Activated naive CD8-positive, alpha-beta T cell treated with anti-CD3 and anti-CD28 coated beads, Interleukin-2, amount 50 U/mL, for 16 hours (primary cell): ENCODE measurements at regions not wholly inside any gene's neighbourhood (a gene's known extent, or its start where the extent isn't known, plus 50 kb on each side); places are given as distances from the start of the nearest gene placed in this dataset.
"Not testable (repeated sequence)": the region's sequence is repeated elsewhere in the genome, so short reads cannot be mapped to it uniquely, and the experiment has no call there.

Source experiments
- DNase-seq: peaks from one replicate; pipeline ENCODE4 v3.0.0-alpha.2; 2020; ENCODE audit warnings: low read depth, low spot score

- DNase-seq: no peak
These were observed 196.3 kb upstream of the LMCD1 start for GRCh38 chr3:8305371-8305770.

GRCh38 chr3:8307545-8308110 is 194.0 kb upstream of the LMCD1 start:
- no peak for DNase-seq

DNA sequence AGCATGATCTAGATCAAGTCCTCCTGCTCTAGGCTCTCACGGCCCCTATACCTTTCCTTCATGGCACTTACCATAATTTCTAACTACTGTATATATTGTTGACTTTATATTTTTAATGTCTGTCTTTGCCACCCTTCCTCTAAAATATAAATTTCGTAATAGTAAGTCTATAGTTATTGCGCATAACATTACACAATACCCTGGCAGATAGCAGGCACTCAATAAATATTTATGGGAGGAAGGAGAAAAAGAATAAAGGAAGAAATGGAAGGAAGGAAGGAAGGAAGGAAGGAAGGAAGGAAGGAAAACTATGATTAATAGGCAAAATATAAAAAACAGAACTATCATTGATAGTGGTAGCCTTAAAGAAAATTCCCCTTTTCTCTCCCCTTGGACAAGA is 190.3 kb upstream of the LMCD1 start:
- DNase-seq: no peak

DNA sequence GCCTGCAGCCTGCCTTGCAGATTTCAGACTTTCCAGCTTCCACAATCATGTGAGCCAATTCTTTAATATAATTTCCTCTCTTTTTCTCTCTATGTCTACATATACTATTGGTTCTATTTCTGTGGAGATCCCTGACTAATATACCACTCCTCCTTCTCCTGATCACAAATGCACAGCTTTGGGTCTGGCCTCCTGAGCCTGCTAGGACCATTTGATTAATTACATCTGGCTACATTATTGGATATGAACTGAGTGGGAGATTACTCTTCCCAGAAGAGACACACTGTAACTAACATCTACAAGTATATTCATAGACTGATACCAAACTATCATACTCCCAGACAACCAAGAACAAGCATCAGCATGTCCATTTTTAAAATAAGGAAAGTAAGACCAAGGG is 188.9 kb upstream of the LMCD1 start:
- DNase-seq: no peak

DNA sequence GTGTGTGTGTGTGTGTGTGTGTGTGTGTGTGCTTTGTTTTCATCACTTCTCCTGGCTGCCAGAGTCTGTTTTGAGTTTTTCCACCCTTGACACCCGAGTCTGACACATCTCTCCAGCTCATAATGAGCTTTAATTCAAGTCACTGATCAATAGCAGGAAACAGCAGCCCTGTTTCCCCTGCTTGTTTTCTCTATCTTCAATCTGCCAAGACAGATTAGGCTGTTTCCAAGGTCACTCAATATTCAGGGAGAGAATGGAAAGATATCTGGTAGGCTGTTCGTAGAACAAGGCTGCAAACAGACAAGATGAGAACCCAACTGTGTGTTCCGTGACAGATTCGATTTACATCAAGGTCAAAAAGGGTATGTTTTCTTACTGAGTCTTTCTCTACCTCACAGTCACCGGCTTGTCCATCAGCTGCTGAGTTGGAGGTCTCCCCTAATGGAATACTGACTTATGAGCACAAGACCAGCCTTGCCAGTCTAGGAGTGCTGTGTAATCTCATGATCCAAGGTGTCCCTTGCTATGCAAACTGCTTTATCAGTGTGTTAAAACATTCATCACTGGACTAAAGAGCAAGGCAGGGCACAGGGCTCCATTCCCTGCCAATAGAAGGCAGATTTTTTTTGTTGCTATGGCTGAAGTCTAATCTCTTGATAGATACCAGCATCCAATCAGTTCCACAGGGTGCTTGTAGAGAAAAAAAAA is 187.9 kb upstream of the LMCD1 start:
- no peak for DNase-seq

DNA sequence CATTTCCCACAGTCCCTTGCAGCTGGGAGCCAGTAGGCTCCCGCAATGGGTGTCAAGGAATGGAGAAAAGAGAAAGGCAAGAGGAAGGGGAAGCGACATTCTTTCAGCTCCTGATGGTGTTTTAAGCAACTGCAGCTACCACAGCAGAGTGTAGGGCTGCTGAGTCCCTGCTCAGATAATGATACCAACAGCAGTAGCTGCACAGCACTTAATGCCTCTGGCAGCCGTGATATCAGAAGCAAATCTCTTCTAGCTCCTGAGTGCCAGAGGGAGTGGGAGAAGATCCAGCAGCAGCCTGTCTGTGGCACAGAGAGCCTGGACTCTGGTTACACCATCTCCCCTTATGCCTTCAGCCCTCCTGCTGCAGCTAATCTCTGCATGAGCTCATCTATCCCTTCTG is 186.1 kb upstream of the LMCD1 start:
- DNase-seq: not testable (repeated sequence)

GRCh38 chr3:8317661-8318649 is 183.7 kb upstream of the LMCD1 start:
- DNase-seq: no peak

DNA sequence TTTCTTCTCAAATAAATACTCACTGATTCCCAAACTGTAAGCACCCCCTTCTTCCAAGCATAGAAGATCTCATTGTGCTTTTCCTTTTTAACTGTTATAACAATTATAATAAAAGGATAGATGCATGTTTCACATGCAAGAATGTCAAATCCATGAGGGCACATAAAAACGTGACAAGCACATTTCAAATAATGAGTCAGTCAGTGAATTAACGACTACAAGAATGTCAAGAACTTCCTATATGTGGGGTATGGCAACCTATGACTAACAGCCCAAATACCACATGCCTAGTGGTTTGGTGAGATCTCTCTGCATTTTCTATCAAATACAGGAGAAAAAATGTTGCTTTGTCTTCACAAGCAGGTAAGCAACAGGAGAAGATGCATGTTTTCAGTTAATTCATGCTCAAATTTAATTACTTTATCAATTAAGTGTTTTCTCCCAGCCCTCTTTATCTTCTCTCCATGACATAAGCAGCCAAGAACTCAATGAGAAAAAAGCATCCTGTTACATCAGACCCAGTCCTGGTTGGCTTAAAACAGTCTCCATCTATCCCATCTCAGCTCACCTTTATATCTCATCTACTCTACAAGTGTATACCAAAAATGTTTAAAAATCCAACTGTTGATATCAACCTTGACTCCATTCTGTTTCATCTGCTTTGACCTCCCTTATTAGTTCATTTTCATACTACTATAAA is 181.5 kb upstream of the LMCD1 start:
- DNase-seq: no peak

DNA sequence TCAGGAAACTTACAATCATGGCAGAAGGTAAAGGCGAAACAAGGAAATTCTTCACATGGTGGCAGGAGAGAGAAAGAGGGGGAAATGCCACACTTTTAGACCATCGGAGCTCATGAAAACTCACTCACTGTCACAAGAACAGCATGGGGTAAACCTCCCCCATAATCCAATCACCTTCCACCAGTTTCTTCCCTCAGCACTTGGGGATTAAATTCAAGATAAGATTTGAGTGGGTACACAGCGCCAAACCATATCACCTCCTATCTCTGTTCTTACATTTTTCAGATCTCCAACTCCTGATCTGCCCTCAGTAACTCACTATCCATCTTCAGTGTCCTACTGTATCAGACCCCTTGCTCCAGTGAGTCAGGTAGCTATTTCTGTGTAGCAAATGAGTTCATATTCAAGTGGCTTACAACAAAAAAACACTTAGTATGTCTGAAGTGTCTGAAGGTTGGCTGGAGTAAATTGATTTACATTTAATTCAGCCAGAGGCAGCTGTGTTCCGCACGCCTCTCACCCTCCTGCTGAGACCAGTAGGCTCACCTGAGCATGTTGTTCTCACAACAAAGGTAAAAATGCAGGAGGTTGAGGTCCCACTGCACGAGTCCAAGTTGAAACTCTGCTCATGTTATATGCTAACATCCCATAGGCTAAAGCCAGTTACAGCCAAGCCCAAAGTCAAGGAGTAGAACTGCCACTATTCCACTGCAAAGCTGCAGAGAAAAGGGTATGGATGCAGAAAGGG is 180.7 kb upstream of the LMCD1 start:
- no peak for DNase-seq

DNA sequence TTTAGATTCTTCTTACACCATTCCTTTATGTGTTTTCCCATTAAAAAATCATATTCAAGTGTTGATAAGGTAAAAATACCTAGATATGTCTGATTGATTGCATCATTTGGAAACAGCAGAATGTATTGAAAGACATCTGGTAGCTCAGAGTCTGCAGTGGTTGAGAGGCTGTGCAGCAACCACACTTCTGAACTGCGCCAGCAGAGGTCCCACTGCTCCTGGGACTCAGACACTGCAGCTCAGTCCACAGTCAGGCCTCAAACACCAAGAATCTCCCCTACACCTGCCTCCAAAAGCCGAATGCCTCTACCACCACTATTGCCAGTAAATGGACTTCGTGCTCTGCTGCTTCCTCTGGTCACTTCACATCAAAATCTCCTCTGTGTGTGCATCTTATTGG is 176.9 kb upstream of the LMCD1 start:
- DNase-seq: no peak

DNA sequence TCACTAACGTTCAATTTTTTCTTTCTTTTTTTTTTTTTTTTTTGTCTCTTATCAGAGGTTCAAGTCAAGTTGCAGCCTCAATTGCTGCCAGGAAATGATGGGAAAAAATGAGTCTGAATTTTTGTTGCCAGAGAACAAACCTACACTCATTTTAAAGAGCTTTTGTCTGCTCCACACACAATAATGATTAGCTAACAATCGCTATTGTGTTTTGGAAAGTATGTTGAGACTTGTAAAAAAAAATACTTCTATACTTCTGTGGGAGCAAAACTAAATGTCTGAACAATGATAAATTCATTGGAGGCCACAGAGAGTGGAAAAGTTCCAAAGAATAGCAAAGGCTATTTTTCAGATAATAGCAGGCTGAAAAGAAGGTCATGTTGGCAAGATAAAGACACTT is 176.3 kb upstream of the LMCD1 start:
- no peak for DNase-seq

- DNase-seq: not testable (repeated sequence)
These were observed 175.8 kb upstream of the LMCD1 start for GRCh38 chr3:8325833-8326232.

- no peak for DNase-seq
These were observed 173.9 kb upstream of the LMCD1 start for GRCh38 chr3:8327739-8328138.

DNA sequence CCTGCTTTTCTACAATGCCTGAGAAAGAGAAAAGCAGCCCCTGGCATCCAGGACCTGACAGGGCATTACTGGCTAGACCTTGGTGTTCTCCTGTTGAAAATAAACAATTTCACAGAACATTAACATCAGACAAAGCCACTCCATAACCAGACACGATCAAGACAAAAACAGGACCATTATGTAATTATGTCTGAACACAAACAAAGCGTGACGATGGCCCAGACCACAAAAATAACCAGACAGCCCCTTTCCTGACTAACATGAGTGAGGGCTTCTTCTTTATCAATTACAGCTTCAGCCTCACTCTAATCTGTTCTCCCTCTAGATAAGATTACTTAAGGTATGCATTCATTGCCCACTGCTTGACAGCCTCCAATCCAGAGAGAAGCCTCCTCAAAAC is 172.7 kb upstream of the LMCD1 start:
- DNase-seq: no peak

DNA sequence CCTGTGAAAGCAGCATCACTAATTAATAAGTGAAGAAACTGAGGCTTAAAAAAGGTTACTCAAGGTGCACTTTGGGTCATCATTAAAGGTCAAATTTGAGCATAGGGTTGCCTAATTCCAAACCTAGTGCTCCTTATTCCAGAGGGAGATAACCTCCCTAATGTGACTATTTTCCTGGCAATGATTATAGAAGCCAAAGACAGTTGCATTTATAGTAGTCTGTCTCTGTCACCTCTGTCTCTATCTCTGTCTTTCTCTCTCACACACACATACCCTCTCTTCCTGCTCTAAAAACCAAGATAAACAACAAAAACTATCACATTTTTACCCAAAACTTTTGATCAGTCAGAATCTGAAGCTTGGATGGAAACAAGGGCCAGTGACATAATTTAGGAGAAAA is 172.0 kb upstream of the LMCD1 start:
- no peak for DNase-seq

- DNase-seq: no peak
These were observed 165.2 kb upstream of the LMCD1 start for GRCh38 chr3:8336456-8336855.

- no peak for DNase-seq
These were observed 163.2 kb upstream of the LMCD1 start for GRCh38 chr3:8338424-8338823.

DNA sequence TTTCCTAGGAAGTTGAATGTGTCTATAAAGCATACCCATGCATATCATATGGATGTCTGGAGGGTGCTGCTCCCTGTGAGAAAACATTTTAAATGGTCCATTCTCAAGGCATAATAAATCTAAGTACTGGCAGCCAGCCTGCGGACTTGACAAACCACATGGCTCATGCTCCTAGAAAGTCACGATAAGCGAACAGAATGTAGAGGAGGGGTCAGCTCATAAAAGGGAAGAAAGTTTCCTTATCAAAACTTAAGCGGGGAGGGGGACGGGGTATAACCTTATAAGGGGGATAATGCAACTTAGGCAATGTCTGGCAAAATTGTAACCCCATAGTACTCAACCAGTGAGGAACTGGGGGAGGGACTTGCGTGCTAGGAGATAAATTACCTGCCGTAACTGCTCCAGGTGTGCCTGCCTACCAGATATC is 159.8 kb upstream of the LMCD1 start:
- DNase-seq: no peak

DNA sequence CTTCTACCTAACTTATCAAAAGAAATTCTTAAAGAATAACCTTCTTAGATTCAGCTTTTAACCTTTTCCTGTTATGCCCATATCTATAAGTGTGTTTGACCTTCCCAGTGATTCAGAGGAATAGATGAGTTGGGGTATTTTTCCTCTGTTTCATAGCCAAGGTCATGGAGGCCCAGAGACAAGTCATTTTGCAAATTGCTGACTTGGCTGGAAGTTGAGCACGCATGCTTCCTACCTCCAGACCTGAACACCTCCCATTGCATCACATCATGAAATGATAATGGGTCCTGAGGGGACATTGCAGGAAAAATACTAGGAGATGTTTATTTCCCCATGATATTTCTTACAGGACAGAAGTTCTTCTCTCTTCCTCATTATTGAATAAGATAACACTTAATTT is 158.6 kb upstream of the LMCD1 start:
- no peak for DNase-seq

DNA sequence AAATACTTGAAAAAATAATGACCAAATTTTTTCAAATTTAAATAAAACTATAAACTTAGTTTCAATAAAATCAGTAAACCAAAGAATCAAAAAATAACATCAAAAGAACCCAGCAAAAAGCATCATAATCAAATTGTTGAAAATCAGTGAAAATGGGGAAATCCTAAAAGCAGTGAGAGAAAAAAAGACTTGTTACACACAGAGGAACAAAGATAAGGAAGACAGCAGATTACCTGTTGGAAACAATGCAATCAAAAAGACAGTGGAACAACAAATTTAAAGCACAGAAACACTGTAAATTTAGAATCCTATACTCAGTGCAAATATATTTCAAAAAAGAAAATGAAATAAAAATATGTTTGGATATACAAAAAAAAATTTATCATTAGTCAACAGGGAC is 156.2 kb upstream of the LMCD1 start:
- DNase-seq: no peak

DNA sequence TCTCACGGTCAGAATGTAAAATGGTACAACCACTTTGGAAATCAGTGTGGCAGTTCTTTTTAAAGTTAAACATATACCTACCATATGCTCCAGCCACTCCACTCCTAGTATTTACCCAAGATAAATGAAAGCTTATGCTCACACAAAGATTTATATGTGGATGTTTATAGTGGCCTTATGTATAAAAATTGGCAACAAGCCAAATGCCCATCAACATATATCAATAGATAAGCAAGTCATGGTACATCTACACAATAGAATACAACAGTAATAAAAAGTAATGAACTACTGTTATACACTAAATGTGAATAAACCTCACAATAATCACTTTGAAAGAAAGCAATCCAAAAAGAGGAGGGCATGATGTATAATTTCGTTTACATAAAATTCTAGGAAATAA is 153.5 kb upstream of the LMCD1 start:
- no peak for DNase-seq
